ENCODE measurements at regions not wholly inside any gene's neighbourhood (a gene's known extent, or its start where the extent isn't known, plus 50 kb on each side); places are given as distances from the start of the nearest gene placed in this dataset.
"Not testable (repeated sequence)": the region's sequence is repeated elsewhere in the genome, so short reads cannot be mapped to it uniquely, and the experiment has no call there.

DNA sequence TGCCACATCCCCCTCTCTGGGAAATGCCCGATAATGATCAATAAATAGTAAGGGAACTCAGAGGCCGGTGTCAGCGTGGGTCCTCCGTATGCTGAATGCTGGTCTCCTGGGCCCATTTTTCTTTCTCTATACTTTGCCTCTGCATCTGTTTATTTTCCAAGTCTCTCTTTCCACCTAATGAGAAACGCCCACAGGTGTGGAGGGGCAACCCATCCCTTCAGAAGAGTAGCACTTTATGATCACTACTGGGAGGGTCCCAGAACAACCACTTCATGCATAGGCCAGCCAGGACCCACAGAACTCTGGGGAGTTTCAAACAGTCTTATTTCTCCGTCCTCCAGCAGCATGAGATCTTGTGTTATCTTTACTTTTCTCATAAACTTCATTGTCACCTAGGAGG, 100.1 kb downstream of the CEP44 start:
- TF ChIP-seq SP1 (IDR thresholded peaks at IDR 0.05) (no peak), LEF1 (IDR thresholded peaks at IDR 0.05; ENCODE audit: borderline replicate concordance) (no peak), FOXK2 (IDR thresholded peaks at IDR 0.05) (no peak), ELF4 (IDR thresholded peaks at IDR 0.05) (no peak), HDGF (IDR thresholded peaks at IDR 0.05; ENCODE audit: borderline replicate concordance) (no peak), BHLHE40 (IDR thresholded peaks at IDR 0.05; ENCODE audit: borderline replicate concordance) (no peak), ZNF384 (IDR thresholded peaks at IDR 0.05) (no peak), ARNT (IDR thresholded peaks at IDR 0.05) (no peak), SUZ12 (IDR thresholded peaks at IDR 0.05) (no peak), L3MBTL2 (conservative IDR thresholded peaks at IDR 0.05) (no peak), FOXM1 (IDR thresholded peaks at IDR 0.05; ENCODE audit: borderline replicate concordance) (no peak), CTBP1 (IDR thresholded peaks at IDR 0.05; ENCODE audit: borderline replicate concordance) (no peak), FOXA1 (IDR thresholded peaks at IDR 0.05) (no peak), TARDBP (IDR thresholded peaks at IDR 0.05) (no peak)
- TF ChIP-seq, protein P1, sequence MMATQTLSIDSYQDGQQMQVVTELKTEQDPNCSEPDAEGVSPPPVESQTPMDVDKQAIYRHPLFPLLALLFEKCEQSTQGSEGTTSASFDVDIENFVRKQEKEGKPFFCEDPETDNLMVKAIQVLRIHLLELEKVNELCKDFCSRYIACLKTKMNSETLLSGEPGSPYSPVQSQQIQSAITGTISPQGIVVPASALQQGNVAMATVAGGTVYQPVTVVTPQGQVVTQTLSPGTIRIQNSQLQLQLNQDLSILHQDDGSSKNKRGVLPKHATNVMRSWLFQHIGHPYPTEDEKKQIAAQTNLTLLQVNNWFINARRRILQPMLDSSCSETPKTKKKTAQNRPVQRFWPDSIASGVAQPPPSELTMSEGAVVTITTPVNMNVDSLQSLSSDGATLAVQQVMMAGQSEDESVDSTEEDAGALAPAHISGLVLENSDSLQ (IDR thresholded peaks at IDR 0.05): no peak
- ChIA-PET POLR2A (no interaction called here), CTCF (no interaction called here)
- DNase-seq (ENCODE audit: extremely low spot score): no peak

- CTCF ChIA-PET; POLR2A ChIA-PET; DNase-seq (ENCODE audit: extremely low spot score): not testable (repeated sequence)
These were observed 99.4 kb downstream of the CEP44 start for GRCh38 chr4:174382938-174383605.

All from HEK293T (cell line).